Smooth muscle cell (in vitro differentiated cells): ENCODE measurements at regions not wholly inside any gene's neighbourhood (a gene's known extent, or its start where the extent isn't known, plus 50 kb on each side); places are given as distances from the start of the nearest gene placed in this dataset.

Source experiments
- DNase-seq: peaks from one replicate; lab custom pipeline; 2025; ENCODE audit not compliant: unreplicated experiment; lab: John Stamatoyannopoulos, UW
- H2AFZ ChIP-seq: fragments of 200-600 bp; sonication (generic); 2 replicates; pipeline ENCODE4 v1.6.0; 2016; ENCODE audit warnings: antibody characterized with exemption, low read depth, mild to moderate bottlenecking
- H3F3A ChIP-seq: fragments of 200-600 bp; sonication (generic); 2 replicates; pipeline ENCODE4 v1.6.0; 2017; ENCODE audit warnings: antibody characterized with exemption, low read depth
- H3K27ac ChIP-seq: fragments of 200-600 bp; sonication (generic); 2 replicates; pipeline ENCODE4 v1.5.1; 2016; ENCODE audit warnings: low read depth, mild to moderate bottlenecking
- H3K27me3 ChIP-seq: fragments of 200-600 bp; sonication (generic); 2 replicates; pipeline ENCODE4 v1.6.1; 2016; ENCODE audit warnings: low read depth, mild to moderate bottlenecking
- H3K36me3 ChIP-seq: fragments of 200-600 bp; sonication (generic); 2 replicates; pipeline ENCODE4 v1.5.1; 2016; ENCODE audit warnings: low read depth
- H3K4me1 ChIP-seq: fragments of 200-600 bp; sonication (generic); 2 replicates; pipeline ENCODE4 v1.5.1; 2016; ENCODE audit warnings: low read depth
- H3K4me2 ChIP-seq: fragments of 200-600 bp; sonication (generic); 2 replicates; pipeline ENCODE4 v1.6.0; 2016; ENCODE audit warnings: mild to moderate bottlenecking
- H3K4me3 ChIP-seq: fragments of 200-600 bp; sonication (generic); 2 replicates; pipeline ENCODE4 v1.5.1; 2016; ENCODE audit warnings: mild to moderate bottlenecking
- H3K79me2 ChIP-seq: fragments of 200-600 bp; sonication (generic); 2 replicates; pipeline ENCODE4 v1.6.0; 2016; ENCODE audit warnings: low read depth, mild to moderate bottlenecking
- H3K9ac ChIP-seq: fragments of 200-600 bp; sonication (generic); 2 replicates; pipeline ENCODE4 v1.6.0; 2016; ENCODE audit warnings: low read depth
- H3K9me3 ChIP-seq: fragments of 200-600 bp; sonication (generic); replicated peaks from 2 replicates; pipeline ENCODE4 v1.5.1; 2016; ENCODE audit warnings: low read depth
- H4K20me1 ChIP-seq: fragments of 200-600 bp; sonication (generic); 2 replicates; pipeline ENCODE4 v1.6.0; 2016; ENCODE audit warnings: low read depth
- WGBS: methylation state at CpG from one replicate; pipeline ENCODE4 v1.1.7; 2016; ENCODE audit warnings: low lambda C conversion rate; 5-methylcytosine and 5-hydroxymethylcytosine counted together
- TF ChIP-seq, protein P1 (sequence below): fragments of 200-600 bp; sonication (generic); IDR thresholded peaks from 2 replicates; pipeline ENCODE4 v1.5.1; 2017; ENCODE audit warnings: borderline replicate concordance, mild to moderate bottlenecking, antibody characterized with exemption; ENCODE audit not compliant: insufficient read depth, poor library complexity, severe bottlenecking

- Histone ChIP-seq H2AFZ (no peak overlapping the region), H4K20me1 (no peaks in the 10 kb centered on the region), H3K27ac (no peak overlapping the region), H3K4me3 (no peak overlapping the region), H3K9me3 (no peaks in the 10 kb centered on the region), H3F3A (no peaks in the 10 kb centered on the region), H3K4me2 (no peak overlapping the region), H3K27me3 (no peaks in the 10 kb centered on the region), H3K9ac (no peak overlapping the region), H3K4me1 (no peaks in the 10 kb centered on the region), H3K79me2 (no peaks in the 10 kb centered on the region), H3K36me3 (no peaks in the 10 kb centered on the region)
- TF ChIP-seq, protein P1, sequence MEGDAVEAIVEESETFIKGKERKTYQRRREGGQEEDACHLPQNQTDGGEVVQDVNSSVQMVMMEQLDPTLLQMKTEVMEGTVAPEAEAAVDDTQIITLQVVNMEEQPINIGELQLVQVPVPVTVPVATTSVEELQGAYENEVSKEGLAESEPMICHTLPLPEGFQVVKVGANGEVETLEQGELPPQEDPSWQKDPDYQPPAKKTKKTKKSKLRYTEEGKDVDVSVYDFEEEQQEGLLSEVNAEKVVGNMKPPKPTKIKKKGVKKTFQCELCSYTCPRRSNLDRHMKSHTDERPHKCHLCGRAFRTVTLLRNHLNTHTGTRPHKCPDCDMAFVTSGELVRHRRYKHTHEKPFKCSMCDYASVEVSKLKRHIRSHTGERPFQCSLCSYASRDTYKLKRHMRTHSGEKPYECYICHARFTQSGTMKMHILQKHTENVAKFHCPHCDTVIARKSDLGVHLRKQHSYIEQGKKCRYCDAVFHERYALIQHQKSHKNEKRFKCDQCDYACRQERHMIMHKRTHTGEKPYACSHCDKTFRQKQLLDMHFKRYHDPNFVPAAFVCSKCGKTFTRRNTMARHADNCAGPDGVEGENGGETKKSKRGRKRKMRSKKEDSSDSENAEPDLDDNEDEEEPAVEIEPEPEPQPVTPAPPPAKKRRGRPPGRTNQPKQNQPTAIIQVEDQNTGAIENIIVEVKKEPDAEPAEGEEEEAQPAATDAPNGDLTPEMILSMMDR: no peak
- no peak for DNase-seq
- WGBS: 96% methylated on average over 1 of the region's 1 CpG
Observed at GRCh38 chr20:19125508-19125907, 86.9 kb upstream of the SLC24A3 start.

DNA sequence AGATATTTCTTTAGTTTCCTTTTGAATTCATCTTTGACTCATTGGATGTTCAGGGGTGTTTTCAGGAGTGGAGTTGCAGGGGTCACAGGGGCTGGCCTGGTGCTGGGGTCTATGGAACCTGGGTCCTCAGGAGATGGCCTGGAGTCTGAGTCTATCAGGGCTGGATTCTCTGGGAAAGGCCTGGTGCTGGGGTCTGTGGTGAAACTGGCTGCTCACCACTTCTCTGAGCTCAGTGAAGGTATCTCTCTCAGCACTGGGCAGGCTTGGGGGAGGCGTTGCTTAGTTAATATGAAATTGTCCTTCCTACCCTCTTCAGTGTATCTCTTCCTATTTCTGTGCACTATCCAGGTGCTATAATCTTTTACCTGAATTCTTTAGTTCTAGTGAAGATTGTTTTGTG is 83.1 kb upstream of the SLC24A3 start:
- 82% methylated on average over 1 of the region's 1 CpG for WGBS

GRCh38 chr20:19129976-19130612 is 82.3 kb upstream of the SLC24A3 start:
- 74% methylated on average over 5 of the region's 5 CpGs for WGBS

More for the DNA sequence above, 83.1 kb upstream of the SLC24A3 start:
- Histone ChIP-seq H4K20me1 (no peaks in the 10 kb centered on the region), H3K79me2 (no peaks in the 10 kb centered on the region), H3K4me1 (no peaks in the 10 kb centered on the region), H3F3A (no peaks in the 10 kb centered on the region), H3K27me3 (no peaks in the 10 kb centered on the region), H3K4me3 (no peak overlapping the region), H3K9me3 (no peaks in the 10 kb centered on the region), H3K36me3 (no peaks in the 10 kb centered on the region), H2AFZ (no peak overlapping the region), H3K9ac (no peak overlapping the region), H3K4me2 (no peak overlapping the region), H3K27ac (no peak overlapping the region)
- no peak for DNase-seq
- TF ChIP-seq, protein P1: no peak

DNA sequence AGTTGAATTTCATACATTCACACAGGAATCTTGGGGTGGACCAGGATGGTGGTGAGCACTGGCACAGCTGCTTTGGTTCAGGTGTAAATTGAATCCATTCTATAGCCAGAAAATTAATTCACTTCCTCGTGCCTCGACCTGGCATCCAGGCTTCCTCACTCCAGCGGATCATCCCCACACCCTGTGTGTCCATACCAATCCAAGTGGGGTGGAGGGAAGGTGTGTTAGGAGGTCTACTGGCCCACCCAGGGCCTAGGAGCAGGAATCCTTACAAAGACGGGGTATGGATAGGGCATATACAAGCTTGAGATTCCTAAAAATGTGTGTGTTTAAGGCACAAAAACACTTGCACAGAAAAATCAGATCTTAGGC is 81.8 kb upstream of the SLC24A3 start:
- Histone ChIP-seq H3K4me2 (no peak overlapping the region), H3F3A (no peaks in the 10 kb centered on the region), H3K36me3 (no peaks in the 10 kb centered on the region), H2AFZ (no peak overlapping the region), H3K9me3 (no peaks in the 10 kb centered on the region), H3K9ac (no peak overlapping the region), H3K27me3 (no peaks in the 10 kb centered on the region), H4K20me1 (no peaks in the 10 kb centered on the region), H3K4me1 (no peaks in the 10 kb centered on the region), H3K27ac (no peak overlapping the region), H3K4me3 (no peak overlapping the region), H3K79me2 (no peaks in the 10 kb centered on the region)
- TF ChIP-seq, protein P1: no peak
- DNase-seq: no peak
- 80% methylated on average over 4 of the region's 4 CpGs for WGBS

More at GRCh38 chr20:19129976-19130612, 82.3 kb upstream of the SLC24A3 start:
- H3K27ac ChIP-seq: no peak overlapping the region
- no peaks in the 10 kb centered on the region for H4K20me1 ChIP-seq
- H3K9ac ChIP-seq: no peak overlapping the region
- no peaks in the 10 kb centered on the region for H3F3A ChIP-seq
- no peaks in the 10 kb centered on the region for H3K79me2 ChIP-seq
- no peaks in the 10 kb centered on the region for H3K4me1 ChIP-seq
- no peaks in the 10 kb centered on the region for H3K27me3 ChIP-seq
- TF ChIP-seq, protein P1: no peak
- H2AFZ ChIP-seq: no peak overlapping the region
- H3K4me3 ChIP-seq: no peak overlapping the region
- no peak overlapping the region for H3K4me2 ChIP-seq
- DNase-seq: no peak
- H3K9me3 ChIP-seq: no peaks in the 10 kb centered on the region
- H3K36me3 ChIP-seq: no peaks in the 10 kb centered on the region
